NCI-H2227 (cell line): ENCODE measurements at regions not wholly inside any gene's neighbourhood (a gene's known extent, or its start where the extent isn't known, plus 50 kb on each side); places are given as distances from the start of the nearest gene placed in this dataset.

Experiments
- DNase-seq: peaks from one replicate; lab custom pipeline; 2025; ENCODE audit not compliant: unreplicated experiment; lab: John Stamatoyannopoulos, UW

DNA sequence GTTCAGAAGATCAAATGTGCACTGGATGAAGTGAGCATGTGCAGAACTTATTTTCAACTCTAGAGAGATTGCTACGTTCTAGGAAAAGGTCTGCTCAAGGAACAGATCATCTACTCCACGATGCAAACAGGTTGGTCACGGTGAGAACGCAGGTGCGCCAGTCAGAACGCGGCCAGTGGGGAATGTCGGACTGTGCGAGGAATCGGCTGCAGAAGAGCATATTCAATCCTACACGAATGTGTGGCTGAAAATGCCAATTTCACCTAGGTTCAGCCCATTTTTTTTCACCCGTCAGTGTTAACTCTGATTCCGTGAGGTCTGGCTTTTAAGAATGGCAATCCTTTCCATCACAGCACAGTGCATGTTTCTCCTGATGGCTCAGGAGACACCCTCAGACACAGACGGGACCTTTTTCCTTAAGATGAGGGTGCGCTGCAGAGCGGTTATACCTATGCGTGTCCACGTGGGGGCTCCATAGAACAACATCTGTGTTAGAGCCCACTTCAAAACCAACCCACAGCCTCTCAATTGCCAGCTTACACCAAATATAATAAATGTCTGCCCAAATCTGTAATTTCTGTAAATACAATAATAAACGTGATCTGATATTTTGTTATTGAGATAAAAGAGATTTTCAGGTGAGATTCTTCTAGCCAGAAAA is 250.4 kb downstream of the FOXA2 start:
- DNase-seq, result peak; percentile 9

DNA sequence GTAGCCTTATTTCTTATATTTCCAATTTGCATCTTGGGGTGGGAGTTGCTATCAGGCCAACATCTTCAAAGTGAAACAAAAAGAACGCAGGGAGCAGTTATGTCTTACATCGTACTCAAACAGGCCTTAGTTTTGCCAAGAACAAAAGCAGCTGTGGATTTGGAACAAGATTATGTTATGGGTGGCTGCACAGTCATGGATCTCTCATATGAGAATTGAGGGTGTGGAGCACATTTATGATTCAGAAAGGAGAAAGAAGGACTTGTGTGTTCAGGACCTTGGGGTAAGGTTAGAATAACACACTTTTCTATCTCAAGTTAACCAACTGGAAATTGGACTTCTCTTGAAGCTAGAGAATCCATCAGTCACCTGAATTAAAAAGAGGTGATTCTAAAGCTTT is 259.9 kb downstream of the FOXA2 start:
- DNase-seq, result no peak

DNA sequence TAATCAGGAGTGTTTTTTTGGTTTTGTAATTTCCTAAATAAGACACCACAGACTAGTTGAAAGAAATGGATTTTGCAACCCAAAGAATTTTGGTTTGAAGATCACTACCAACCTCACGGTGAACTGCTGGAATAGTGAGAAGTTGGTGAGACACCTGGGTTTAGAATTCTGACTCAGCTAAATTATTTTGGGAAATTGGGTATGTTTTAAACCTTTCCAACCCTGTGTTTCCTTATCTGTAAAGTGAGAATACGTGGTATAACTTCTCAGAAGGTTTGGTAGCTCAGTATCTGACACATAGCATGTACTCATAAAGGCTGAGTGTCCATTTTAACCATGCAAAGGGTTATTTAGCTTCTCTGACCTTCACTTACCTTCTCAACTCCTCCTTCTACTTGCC is 261.9 kb downstream of the FOXA2 start:
- DNase-seq, result no peak

DNA sequence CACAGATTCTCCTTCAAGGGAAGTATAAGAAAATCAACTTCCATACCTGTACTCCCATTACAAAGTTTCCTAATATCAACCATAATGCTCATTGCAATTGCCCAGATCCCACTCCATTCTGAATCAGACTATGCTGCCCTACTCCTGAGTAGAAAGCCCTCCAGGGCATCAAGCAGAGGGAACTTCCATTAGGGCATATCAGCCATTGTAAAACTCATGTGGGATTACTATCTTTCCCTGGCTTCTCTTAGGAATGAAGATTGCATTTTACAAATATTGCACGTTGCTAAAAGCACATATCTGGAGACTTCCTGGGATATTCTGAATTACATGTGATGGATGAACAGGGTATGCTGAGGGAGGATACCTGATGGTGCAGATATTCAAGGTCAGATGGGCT is 263.2 kb downstream of the FOXA2 start:
- DNase-seq, result no peak

DNA sequence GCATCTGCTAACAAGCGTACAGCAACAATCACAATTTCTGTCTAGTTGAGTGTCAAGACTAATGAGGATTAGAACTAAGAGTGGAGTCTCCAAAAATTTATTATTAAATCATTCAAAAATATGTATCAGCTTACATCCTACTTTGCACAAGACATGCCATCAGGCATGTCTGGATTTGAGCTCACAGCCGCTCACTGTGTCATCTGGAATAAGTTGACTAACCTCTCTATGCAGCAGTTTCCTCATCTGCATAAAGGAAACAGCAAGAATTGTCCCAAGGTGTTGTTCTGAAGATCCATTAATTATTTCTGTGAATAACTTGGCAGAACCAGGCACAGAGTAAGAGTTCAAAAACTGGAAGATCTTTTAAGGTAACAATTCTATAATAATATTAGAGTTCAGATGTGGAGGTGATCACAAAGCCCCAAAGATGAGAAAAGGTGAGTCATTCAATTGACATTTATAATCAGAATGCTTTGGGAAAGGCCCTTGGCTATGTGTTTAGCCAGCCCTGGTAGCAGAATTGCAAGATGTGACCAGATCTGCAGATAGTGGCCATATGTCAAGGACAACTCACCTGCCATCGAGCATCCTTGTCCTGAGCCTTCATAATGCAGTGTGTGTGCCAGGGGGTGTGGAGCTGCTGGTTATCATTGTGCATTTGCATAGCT is 264.0 kb downstream of the FOXA2 start:
- DNase-seq, result no peak

DNA sequence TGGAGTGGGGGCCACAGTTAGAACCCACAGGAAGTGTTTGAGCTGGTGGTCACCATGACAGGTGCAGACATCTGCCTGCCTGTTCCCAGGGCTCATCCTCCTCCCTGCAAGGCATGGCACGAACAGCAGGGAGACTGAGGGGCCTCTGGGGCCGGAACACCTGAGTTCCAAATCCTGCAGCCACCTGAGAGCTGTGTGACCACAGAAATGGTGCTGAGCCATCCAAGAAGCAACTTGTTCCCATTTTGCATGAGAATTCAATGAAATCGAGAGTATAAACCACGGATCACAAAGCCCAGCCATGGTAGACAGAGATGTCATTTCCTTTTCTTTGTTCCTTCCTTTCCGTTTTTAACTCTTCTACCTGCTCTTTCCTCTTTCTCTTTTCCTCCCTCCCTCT is 268.6 kb downstream of the FOXA2 start:
- no peak for DNase-seq

DNA sequence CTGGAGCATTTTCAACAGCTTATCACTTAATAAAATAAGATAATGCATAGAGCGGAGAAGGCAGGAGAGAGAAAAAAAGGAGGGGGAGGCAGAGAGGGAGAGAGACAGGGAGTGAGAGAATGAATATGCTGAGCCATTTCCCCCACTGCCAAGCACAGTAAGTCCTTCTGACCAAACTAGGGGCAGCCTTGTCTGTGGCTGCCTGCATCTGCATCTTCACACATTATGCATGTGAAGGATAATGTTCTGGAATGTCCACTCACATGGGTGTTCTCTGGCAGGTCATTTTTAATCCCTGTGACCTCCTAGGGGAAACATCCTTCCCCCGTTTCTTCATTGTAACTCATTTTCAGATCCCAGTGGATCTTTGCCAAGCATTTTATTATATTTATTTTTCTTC is 269.3 kb downstream of the FOXA2 start:
- no peak for DNase-seq

DNA sequence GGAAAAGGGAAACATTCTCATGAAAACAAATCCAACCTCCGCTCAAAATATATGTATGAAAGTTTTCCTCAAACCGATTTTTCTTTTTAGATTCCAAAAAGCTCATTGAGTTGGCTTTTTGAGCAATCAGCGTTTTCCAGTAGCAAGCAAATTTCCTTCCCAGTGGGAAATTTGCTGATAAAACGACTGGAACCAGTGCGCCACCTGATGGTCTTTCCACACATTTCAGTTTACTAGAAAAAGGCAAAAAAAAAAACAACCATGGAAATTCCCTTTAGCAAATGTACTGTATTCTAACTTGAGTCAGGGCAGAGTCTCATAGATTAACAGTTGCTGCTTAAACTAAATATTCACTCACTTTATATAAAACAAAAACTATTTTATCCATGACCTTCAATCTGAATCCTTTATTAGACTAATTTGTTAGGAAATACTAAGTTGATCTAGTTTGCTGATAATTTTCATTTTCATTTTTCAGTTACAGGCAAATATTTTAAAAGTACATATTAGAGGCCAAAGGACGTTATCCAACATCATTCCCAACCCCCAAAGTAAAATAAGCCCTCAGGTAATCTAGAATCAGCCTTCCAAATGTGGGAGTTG is 271.5 kb downstream of the FOXA2 start:
- no peak for DNase-seq

DNA sequence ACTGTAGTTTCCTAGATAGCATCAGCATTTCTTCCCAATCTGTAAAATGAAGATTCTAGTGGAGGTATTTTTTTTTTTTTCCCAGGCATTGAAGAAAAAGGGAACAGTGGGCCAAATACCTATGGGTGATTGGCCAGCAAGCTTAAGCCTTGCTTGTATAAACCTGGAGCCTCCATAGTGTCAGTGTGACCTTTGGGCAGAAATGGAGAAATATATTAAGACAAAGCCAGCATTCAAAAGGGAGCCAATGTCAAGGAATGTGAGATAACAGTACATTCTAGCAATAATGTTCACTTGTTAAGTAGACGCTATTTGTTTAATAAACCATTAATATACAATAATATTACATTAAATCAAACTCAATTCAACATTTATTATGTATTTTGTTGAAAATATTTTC is 275.4 kb downstream of the FOXA2 start:
- no peak for DNase-seq

DNA sequence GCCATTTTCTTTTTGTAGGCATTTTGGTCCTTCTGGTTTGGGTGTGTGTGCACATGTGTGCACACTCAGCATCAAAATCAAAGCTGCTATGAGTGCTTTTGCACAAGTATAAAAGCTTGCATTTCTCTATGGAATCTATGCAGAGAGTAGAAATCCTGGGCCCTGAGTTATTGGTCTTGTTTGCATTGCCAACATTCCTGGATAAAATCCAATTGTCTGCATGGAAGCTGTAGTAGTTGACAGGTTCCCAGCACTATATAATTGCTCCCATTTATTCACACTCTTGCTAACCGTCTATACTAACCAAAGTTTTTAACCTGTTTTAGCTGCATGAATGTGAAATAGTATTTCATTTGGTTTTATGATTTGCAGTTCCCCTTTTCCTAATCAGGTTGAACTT is 277.0 kb downstream of the FOXA2 start:
- DNase-seq, result no peak

DNA sequence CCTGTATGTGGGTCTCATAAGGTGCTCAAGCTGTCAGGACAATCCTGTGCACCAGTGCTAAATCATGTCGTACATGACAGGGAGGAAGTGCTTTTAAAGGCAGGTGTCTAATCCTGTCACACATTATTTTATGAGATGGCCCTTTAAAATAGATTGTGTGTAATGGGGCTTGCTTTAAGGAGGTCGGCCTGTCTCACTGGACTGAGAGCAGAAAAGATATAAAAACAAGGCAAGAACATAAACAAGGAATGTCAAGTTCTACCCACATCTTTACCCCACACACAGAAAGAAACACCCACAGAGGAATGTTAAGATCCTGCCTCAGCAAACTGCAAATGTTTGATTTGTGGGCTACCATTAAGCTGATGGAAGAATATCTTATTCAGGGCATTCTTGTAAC is 279.0 kb downstream of the FOXA2 start:
- no peak for DNase-seq

DNA sequence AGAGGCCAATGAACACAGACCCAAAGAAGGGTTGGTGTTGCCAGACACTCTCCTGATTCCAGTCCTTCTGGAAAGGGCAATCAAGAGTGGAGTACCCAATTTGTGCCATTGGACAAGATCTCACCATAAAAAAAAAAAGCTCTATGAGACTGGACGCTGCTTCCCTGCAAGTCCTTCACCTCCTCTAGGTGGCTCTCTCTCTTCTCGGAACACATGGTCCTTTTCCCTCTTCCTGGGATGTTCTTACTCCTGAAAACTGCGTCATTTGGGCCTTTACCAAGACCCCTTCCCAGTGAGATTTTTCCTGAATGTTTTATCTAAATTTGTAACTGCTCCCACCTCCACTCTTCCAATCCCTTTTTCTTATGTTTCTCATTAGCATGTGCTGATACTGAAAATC is 280.8 kb downstream of the FOXA2 start:
- no peak for DNase-seq

DNA sequence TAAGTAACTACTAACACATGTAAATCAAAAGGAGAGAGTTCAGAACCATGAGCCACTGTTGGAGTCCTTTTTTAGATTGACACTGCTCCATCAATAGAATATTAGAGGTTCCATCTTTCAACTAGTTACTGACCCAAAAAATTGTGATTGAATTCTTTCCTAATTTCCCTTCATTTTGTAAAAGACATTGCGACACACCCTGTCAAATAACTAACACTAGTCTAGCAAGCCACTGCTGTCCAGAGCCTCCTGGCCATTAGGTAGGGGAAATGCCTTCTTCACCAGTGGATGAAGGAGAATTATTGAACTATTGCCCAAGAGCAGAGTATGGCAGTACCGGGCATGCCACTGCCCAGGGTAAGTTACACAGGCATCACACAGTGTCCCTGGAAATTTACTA is 282.3 kb downstream of the FOXA2 start:
- DNase-seq, result no peak

DNA sequence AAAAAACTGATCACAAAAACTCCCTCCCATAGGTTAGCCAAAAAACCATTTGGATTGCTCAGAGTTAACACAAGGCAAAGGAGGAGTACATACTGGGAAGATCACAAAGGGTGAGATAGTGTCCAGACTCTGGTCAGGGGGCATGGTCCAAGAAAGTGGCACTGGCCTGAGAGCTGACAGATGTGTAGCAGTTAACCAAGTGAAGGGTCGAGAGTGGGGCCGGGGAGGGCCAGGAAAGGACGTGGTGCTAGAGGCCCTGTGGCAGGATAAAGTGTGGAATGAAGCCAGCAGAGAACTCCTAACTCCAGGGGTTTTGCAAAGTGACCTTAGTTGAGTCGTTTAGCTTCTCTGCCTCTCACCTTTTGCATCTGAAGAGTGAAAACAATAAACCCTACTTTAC is 290.5 kb downstream of the FOXA2 start:
- DNase-seq, result no peak

DNA sequence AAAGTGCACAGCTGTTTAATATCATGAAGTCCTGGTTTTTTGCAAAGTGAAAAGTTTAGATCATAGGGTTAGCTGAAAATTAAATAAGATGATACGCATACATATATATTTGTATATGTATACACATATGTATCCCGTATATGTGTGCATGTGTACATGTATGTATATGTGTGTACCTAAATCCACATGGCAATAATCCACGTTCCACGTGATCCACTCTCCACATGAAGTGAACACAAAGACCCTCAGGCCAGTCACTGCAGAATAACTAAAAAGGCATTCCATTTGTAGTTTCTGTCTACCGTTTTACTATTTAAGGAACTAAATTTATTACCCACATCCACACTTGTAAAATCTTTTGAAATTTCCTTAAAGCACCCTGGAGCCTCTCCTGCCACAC is 294.9 kb downstream of the FOXA2 start:
- DNase-seq, result no peak

DNA sequence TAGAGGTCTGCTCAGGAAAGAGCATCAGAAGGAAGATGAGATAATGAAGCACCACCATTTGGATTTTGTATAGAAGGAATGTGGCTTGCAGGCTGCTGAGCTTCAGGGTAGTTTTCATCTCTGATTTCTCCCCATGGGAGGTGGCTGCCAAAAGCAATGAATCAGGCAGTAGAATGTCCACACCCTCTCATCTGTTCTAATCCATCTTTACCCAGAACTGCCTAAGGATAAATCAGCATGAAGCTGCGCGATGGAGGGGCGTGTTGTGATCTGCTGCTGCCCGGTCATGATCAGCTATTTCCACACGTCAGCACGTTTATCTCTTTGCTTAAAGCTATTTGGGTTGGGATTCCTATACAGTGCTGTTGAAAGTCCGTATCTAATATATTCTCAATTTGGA is 295.4 kb downstream of the FOXA2 start:
- DNase-seq, result no peak

DNA sequence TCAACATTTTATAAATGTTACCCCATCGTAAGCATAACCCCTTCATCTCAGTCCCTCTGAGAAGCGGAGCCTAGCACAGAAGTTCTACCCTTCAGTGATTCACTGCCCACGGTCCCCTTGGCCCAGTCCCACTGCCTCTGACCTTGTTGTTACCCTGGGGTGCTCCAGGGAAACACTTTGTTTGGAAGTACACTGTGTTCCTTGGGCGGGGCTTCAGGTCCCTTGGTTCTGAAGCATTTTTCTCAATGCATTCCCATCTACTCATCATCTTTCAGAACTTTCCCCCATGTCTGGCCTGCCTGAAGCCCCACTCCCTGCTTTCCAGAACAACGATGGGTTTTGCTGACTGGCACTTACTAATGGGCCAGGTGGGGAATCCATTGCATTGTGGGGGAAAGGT is 296.2 kb downstream of the FOXA2 start:
- DNase-seq, result no peak

DNA sequence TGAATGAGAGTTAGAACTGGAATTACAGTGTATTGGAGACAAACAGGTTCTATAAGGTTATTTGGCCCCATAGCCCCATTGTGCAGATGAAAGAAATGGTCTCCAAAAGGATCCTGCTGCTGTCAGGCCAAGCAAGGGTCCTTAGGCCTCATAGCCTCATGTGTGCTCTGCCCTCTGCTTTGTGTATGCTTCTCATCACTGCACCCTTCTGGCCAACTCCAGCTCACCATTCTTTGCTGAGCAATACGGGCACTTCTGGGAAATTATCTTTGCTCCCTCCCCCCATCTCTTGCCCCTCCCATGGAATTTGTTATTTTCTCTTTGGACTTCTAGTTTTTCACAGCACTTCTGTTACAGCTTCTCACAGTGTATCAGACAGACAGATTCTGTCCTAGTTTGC is 298.8 kb downstream of the FOXA2 start:
- DNase-seq, result no peak

DNA sequence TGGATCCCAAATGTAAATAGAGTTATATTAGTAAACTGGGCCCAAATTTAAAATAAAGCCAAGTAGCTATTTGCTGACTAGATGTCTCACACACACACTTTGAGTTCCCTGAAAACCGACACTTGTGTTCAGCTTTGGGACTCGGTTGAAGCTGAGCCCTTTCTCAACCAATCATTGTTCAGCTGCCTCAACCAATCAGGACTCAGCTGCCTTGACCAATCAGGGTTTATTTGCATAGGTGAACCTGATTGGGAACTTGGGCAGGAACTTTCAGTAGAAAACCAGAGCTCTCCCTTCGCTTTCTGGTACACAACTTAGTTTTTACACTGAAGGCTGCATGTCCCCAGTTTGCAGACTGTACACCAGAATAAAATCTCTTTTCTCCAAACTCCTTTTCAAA is 301.7 kb downstream of the FOXA2 start:
- no peak for DNase-seq

DNA sequence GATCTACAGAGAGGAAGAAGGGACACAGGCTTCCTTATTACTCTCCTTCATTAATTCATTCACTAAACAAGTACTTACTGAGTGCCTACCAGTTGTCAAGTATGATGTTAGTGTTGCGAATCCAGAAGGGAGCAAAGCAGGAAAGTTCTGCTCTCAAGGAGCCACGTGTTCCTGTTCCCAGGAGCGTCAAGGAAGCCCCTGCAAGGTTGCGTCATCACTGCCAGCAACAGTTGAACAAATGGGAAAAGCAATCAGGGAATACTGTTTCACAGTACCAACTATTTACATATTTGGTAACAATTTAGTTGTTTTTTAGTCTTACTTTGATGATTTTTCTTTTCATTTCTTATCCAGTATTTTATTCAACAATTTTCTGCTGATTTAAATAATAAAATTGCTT is 310.0 kb downstream of the FOXA2 start:
- no peak for DNase-seq

DNA sequence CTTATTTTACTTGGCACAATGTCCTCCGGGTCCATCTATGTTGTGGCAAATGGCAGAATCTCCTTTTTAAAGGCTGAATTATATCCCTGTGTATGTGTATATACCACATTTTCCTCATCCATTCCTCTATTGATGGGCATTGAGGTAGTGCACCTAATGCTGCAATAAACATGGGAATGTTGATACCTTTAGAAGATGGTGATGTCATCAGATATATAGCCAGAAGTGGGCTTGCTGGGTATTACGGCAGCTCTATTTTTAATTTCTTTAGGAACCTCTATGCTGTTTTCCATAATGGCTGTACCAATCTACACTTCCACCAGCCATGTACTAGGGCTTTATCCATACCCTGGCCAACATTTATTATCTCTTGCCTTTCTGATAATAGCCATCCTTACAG is 315.7 kb downstream of the FOXA2 start:
- DNase-seq, result no peak

DNA sequence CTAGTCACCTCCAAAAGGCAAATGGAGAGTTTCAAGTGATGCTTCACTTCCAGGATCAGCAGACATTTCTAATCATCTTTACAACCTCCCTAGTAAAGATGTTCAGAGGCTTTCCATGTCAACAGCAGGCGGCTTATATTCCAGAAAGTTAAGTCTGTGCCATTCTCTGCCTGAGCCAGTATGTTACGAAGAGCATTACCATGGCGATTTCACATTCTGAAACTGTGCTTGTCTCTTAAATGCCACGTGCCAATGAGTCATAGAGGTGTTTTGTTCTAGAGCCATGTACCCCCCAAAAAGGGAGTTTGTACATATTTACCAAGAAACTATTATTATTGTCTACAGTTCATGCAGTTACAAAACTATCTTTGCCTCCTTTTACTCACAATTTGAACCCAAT is 319.5 kb downstream of the FOXA2 start:
- no peak for DNase-seq

DNA sequence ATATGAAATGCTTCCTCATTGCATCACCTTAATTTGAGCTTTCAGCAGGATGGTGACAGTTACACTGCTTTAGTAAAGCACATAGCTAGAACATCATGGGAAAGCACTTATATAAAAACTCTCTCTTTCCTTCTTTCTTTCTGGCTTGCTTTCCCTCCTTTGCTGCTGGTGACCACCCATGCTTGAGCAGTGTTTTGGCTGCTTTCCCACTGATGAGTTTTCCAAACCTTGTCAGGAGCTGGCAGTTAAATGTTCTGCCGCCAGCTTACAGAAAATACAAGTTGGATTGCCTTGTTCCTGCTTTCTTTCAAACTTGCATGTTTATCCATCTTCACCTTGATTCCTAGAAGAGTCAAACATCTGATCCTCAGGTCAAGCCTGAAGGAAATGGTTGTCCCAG is 323.9 kb downstream of the FOXA2 start:
- DNase-seq, result no peak
